ENCODE measurements at regions not wholly inside any gene's neighbourhood (a gene's known extent, or its start where the extent isn't known, plus 50 kb on each side); places are given as distances from the start of the nearest gene placed in this dataset.

GRCh38 chr14:28577711-28578131 is 188.9 kb upstream of the FOXG1 start:
- no peak overlapping the region for H3K4me3 ChIP-seq
- H3K9me3 ChIP-seq = peaks cover 0 to 15% of the 10 kb centered on the region in 2 donors
- H3K27me3 ChIP-seq = no peaks in the 10 kb centered on the region
- no peak for DNase-seq (ENCODE audit: low spot score)
- H3K27ac ChIP-seq = no peak overlapping the region
- H3K4me1 ChIP-seq = no peaks in the 10 kb centered on the region
- no peak for TF ChIP-seq CTCF (IDR thresholded peaks at IDR 0.05)
- no peaks in the 10 kb centered on the region for H3K36me3 ChIP-seq

DNA sequence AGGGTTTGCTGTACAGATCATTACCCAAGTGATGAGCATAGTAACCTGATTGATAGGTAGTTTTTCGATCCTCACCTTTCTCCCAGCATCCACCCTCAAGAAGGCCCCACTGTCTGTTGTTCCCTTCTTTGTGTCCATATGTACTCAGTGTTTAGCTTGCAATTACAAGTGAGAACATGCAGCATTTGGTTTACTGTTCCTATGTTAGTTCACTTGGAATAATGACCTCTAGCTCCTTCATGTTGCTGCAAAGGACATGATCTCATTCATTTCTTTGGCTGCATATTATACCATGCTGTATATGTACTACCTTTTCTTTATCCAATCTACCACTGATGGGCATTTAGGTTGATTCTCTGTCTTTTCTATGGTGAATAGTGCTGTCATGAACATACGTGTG is 181.6 kb upstream of the FOXG1 start:
- Histone ChIP-seq H3K36me3 (no peaks in the 10 kb centered on the region), H3K27me3 (no peaks in the 10 kb centered on the region), H3K9me3 (no peaks in the 10 kb centered on the region), H3K27ac (no peak overlapping the region), H3K4me3 (no peak overlapping the region), H3K4me1 (no peaks in the 10 kb centered on the region)
- TF ChIP-seq CTCF (IDR thresholded peaks at IDR 0.05) = no peak
- no peak for DNase-seq (ENCODE audit: low spot score)

- no peak for DNase-seq (ENCODE audit: low spot score)
- no peak overlapping the region for H3K27ac ChIP-seq
- no peak overlapping the region for H3K4me3 ChIP-seq
- H3K4me1 ChIP-seq = no peaks in the 10 kb centered on the region
- no peak for TF ChIP-seq CTCF (IDR thresholded peaks at IDR 0.05)
- H3K36me3 ChIP-seq = no peaks in the 10 kb centered on the region
- no peaks in the 10 kb centered on the region for H3K9me3 ChIP-seq
- no peaks in the 10 kb centered on the region for H3K27me3 ChIP-seq
Measured at GRCh38 chr14:28589792-28590191, 176.8 kb upstream of the FOXG1 start.

DNA sequence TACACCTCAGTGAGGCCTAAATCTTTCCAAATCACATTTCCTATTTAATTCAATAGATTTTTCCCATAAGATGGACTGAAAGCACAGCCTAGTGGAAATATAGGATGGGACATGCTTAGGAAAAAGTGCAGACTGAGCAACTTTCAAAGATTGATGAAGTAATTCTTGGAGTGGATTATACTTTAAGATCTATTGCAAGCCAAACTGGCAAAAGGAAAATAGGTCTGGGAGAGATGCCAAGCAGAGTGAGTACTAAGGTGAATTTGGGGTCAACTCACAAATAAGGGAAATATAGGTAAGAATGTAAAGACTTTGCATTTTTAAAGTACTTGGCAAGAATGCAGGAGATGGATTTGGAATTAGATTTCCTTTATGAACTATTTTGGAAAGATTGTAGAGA is 170.2 kb upstream of the FOXG1 start:
- no peak overlapping the region for H3K27ac ChIP-seq
- no peaks in the 10 kb centered on the region for H3K27me3 ChIP-seq
- TF ChIP-seq CTCF (IDR thresholded peaks at IDR 0.05) = no peak
- DNase-seq (ENCODE audit: low spot score) = no peak
- H3K9me3 ChIP-seq = no peaks in the 10 kb centered on the region
- H3K4me3 ChIP-seq = no peak overlapping the region
- H3K4me1 ChIP-seq = no peaks in the 10 kb centered on the region
- H3K36me3 ChIP-seq = no peaks in the 10 kb centered on the region

- H3K36me3 ChIP-seq = no peaks in the 10 kb centered on the region
- no peaks in the 10 kb centered on the region for H3K4me1 ChIP-seq
- H3K27ac ChIP-seq = no peak overlapping the region
- TF ChIP-seq CTCF (IDR thresholded peaks at IDR 0.05) = no peak
- H3K4me3 ChIP-seq = no peak overlapping the region
- H3K27me3 ChIP-seq = no peaks in the 10 kb centered on the region
- no peaks in the 10 kb centered on the region for H3K9me3 ChIP-seq
- no peak for DNase-seq (ENCODE audit: low spot score)
Measured at GRCh38 chr14:28599191-28599590, 167.4 kb upstream of the FOXG1 start.

GRCh38 chr14:28599605-28600004 is 167.0 kb upstream of the FOXG1 start:
- TF ChIP-seq CTCF (IDR thresholded peaks at IDR 0.05) = no peak
- no peaks in the 10 kb centered on the region for H3K4me1 ChIP-seq

More at GRCh38 chr14:28599605-28600004, 167.0 kb upstream of the FOXG1 start:
- Histone ChIP-seq H3K4me3 (no peak overlapping the region), H3K36me3 (no peaks in the 10 kb centered on the region), H3K9me3 (no peaks in the 10 kb centered on the region), H3K27ac (no peak overlapping the region), H3K27me3 (no peaks in the 10 kb centered on the region)
- DNase-seq (ENCODE audit: low spot score) = no peak

All from right atrium auricular region (tissue), 2 donors.